Esophagus muscularis mucosa (tissue), 3 donors: ENCODE measurements at regions not wholly inside any gene's neighbourhood (a gene's known extent, or its start where the extent isn't known, plus 50 kb on each side); places are given as distances from the start of the nearest gene placed in this dataset.

ENCODE experiments used
- CTCF ChIP-seq, 3 experiments: fragments of 200-600 bp in 2 of 3; fragments of 450-650 bp in 1 of 3; sonication (generic) in 2 of 3; IDR thresholded peaks; one replicate each; pipeline ENCODE4 v1.5.1; 2017 to 2019; ENCODE audit warnings: antibody characterized with exemption in 3 of 3, mild to moderate bottlenecking in 2 of 3, moderate library complexity in 1 of 3
- POLR2A ChIP-seq: fragments of 450-650 bp; IDR thresholded peaks from one replicate; pipeline ENCODE4 v1.6.1; 2017; ENCODE audit warnings: antibody characterized with exemption, moderate library complexity, mild to moderate bottlenecking, low read depth
- POLR2AphosphoS5 ChIP-seq, 2 donors: sonication (generic); formaldehyde crosslinking; IDR thresholded peaks; one replicate each; pipeline ENCODE4 v1.6.1; 2017; ENCODE audit warnings: antibody characterized with exemption in 2 of 2

- TF ChIP-seq POLR2A: no peak
- no peak for TF ChIP-seq CTCF (IDR thresholded peaks at IDR 0.05)
- TF ChIP-seq POLR2AphosphoS5 (IDR thresholded peaks at IDR 0.05): no peak
Observed at GRCh38 chr21:16504766-16505165, 775.0 kb downstream of the USP25 start.
